Neuronal stem cell (in vitro differentiated cells): ENCODE measurements at regions not wholly inside any gene's neighbourhood (a gene's known extent, or its start where the extent isn't known, plus 50 kb on each side); places are given as distances from the start of the nearest gene placed in this dataset.
"Not testable (repeated sequence)": the region's sequence is repeated elsewhere in the genome, so short reads cannot be mapped to it uniquely, and the experiment has no call there.

ENCODE experiments used
- DNase-seq: peaks from one replicate; pipeline ENCODE4 v3.0.0-alpha.2; 2013; ENCODE audit warnings: low spot score
- H2AFZ ChIP-seq: one replicate; pipeline ENCODE4 v1.6.1; 2013; ENCODE audit warnings: mild to moderate bottlenecking, low read length, inconsistent platforms
- H2AK5ac ChIP-seq: 2 replicates; pipeline ENCODE4 v1.6.1; 2013; ENCODE audit warnings: low read depth, mild to moderate bottlenecking, inconsistent platforms, low read length, moderate library complexity, mixed read lengths
- H2BK120ac ChIP-seq: 2 replicates; pipeline ENCODE4 v1.6.1; 2013; ENCODE audit warnings: low read depth, mild to moderate bottlenecking, inconsistent platforms, low read length, moderate library complexity, mixed read lengths
- H2BK12ac ChIP-seq: one replicate; pipeline ENCODE4 v1.6.1; 2013; ENCODE audit warnings: low read length, inconsistent platforms
- H2BK15ac ChIP-seq: 2 replicates; pipeline ENCODE4 v1.6.1; 2013; ENCODE audit warnings: mild to moderate bottlenecking, low read length, inconsistent platforms, mixed read lengths
- H2BK5ac ChIP-seq: one replicate; pipeline ENCODE4 v1.6.1; 2013; ENCODE audit warnings: inconsistent platforms, mild to moderate bottlenecking, low read length, moderate library complexity
- H3K14ac ChIP-seq: one replicate; pipeline ENCODE4 v1.6.1; 2013; ENCODE audit warnings: low read length, inconsistent platforms
- H3K18ac ChIP-seq: 2 replicates; pipeline ENCODE4 v1.6.1; 2013; ENCODE audit warnings: low read length, inconsistent platforms
- H3K23ac ChIP-seq: 2 replicates; pipeline ENCODE4 v1.6.1; 2013; ENCODE audit warnings: low read depth, mild to moderate bottlenecking, mixed read lengths, low read length, inconsistent platforms; ENCODE audit not compliant: poor library complexity
- H3K27ac ChIP-seq: replicated peaks from 3 replicates; pipeline ENCODE4 v1.5.1; 2013; ENCODE audit warnings: low read length, inconsistent platforms
- H3K27me3 ChIP-seq, 3 experiments: 2 replicates each; pipeline ENCODE4 v1.6.1; 2013; ENCODE audit warnings: low read length in 3 of 3, mild to moderate bottlenecking in 2 of 3, inconsistent platforms in 1 of 3, low read depth in 1 of 3, mixed read lengths in 1 of 3, moderate library complexity in 1 of 3; ENCODE audit not compliant: control insufficient read depth in 3 of 3, insufficient read depth in 3 of 3
- H3K36me3 ChIP-seq, 2 donors: replicated peaks in 1 of 2; 2 replicates each; pipeline ENCODE4 v1.6.1; 2013; ENCODE audit warnings: low read length in 2 of 2; ENCODE audit not compliant: control insufficient read depth in 2 of 2, insufficient read depth in 2 of 2
- H3K4ac ChIP-seq: 2 replicates; pipeline ENCODE4 v1.6.1; 2013; ENCODE audit warnings: inconsistent platforms, mild to moderate bottlenecking, low read length, moderate library complexity
- H3K4me1 ChIP-seq, 2 donors: 1 replicate in 1 of 2; 2 replicates in 1 of 2; pipeline ENCODE4 v1.6.1; 2013; ENCODE audit warnings: low read length in 2 of 2, low read depth in 1 of 2; ENCODE audit not compliant: control insufficient read depth in 2 of 2, insufficient read depth in 1 of 2
- H3K4me2 ChIP-seq: one replicate; pipeline ENCODE4 v1.6.1; 2013; ENCODE audit warnings: mild to moderate bottlenecking, low read length, inconsistent platforms; ENCODE audit not compliant: insufficient read depth, poor library complexity, severe bottlenecking
- H3K4me3 ChIP-seq, 2 donors: 2 replicates each; pipeline ENCODE4 v1.5.1; 2013; ENCODE audit warnings: low read length in 2 of 2, mild to moderate bottlenecking in 2 of 2, inconsistent platforms in 1 of 2, moderate library complexity in 1 of 2
- H3K79me1 ChIP-seq: one replicate; pipeline ENCODE4 v1.6.1; 2013; ENCODE audit warnings: low read depth, mild to moderate bottlenecking, inconsistent platforms, low read length, moderate library complexity
- H3K9ac ChIP-seq: one replicate; pipeline ENCODE4 v1.6.1; 2013; ENCODE audit warnings: mild to moderate bottlenecking, low read depth, low read length, inconsistent platforms; ENCODE audit not compliant: poor library complexity
- H3K9me3 ChIP-seq, 2 donors: replicated peaks in 1 of 2; 2 replicates each; pipeline versions ENCODE3 to v1.6.1; 2013; ENCODE audit warnings: low read length in 2 of 2, mild to moderate bottlenecking in 2 of 2, inconsistent platforms in 1 of 2, low read depth in 1 of 2, mixed read lengths in 1 of 2, moderate library complexity in 1 of 2; ENCODE audit not compliant: control insufficient read depth in 2 of 2, insufficient read depth in 1 of 2
- H4K8ac ChIP-seq: one replicate; pipeline ENCODE4 v1.6.1; 2013; ENCODE audit warnings: low read depth, mild to moderate bottlenecking, inconsistent platforms, low read length, moderate library complexity
- H4K91ac ChIP-seq: one replicate; pipeline ENCODE4 v1.6.1; 2013; ENCODE audit warnings: low read length, low read depth, mild to moderate bottlenecking, inconsistent platforms; ENCODE audit not compliant: poor library complexity
- WGBS, 2 donors: extraction: QIAGEN DNeasy Blood & Tissue Kit; methylation state at CpG; one replicate each; pipeline ENCODE4 v1.1.7; 2013; ENCODE audit warnings: missing lambda C conversion rate in 2 of 2, mixed read lengths in 1 of 2; ENCODE audit not compliant: insufficient read length in 2 of 2, insufficient replicate concordance in 1 of 2; ENCODE audit errors: extremely low coverage in 2 of 2; 5-methylcytosine and 5-hydroxymethylcytosine counted together

- no CpG with 5 or more reads among the region's 8 CpGs for WGBS, 2 donors
- no peak overlapping the region for H2AK5ac ChIP-seq
- H3K79me1 ChIP-seq: peaks cover 2% of the 10 kb centered on the region
- no peak overlapping the region for H2BK5ac ChIP-seq
- no peak overlapping the region for H3K4ac ChIP-seq
- no peak overlapping the region for H3K4me2 ChIP-seq
- no peak overlapping the region for H2BK12ac ChIP-seq
- H4K91ac ChIP-seq: peak overlapping the region; percentile 1
- H3K23ac ChIP-seq: no peak overlapping the region
- H3K14ac ChIP-seq: no peak overlapping the region
- H3K36me3 ChIP-seq: no peaks in the 10 kb centered on the region
- H2BK120ac ChIP-seq: no peak overlapping the region
- H3K27ac ChIP-seq: no peak overlapping the region
- peak overlapping the region; percentile 14 for H3K9ac ChIP-seq
- H3K27me3 ChIP-seq: no peaks in the 10 kb centered on the region
- H3K4me1 ChIP-seq: no peaks in the 10 kb centered on the region
- H2AFZ ChIP-seq: no peak overlapping the region
- DNase-seq: no peak
- H3K4me3 ChIP-seq: peak overlapping the region in 1 of 2 donors; percentile 78
- H2BK15ac ChIP-seq: no peak overlapping the region
- H4K8ac ChIP-seq: no peak overlapping the region
- no peaks in the 10 kb centered on the region for H3K9me3 ChIP-seq
- no peak overlapping the region for H3K18ac ChIP-seq
Observed at GRCh38 chr7:6889252-6889812, 63.3 kb upstream of the CCZ1B start.

GRCh38 chr7:6902097-6902518 is 76.0 kb upstream of the CCZ1B start:
- not testable (repeated sequence) for H2BK12ac ChIP-seq, H3K9ac ChIP-seq, H4K91ac ChIP-seq, H3K4me2 ChIP-seq, H4K8ac ChIP-seq, H2AFZ ChIP-seq, H2BK5ac ChIP-seq, H3K79me1 ChIP-seq, H3K4me1 ChIP-seq, H3K23ac ChIP-seq, H3K27me3 ChIP-seq, H3K18ac ChIP-seq, H3K27ac ChIP-seq, H3K9me3 ChIP-seq, H3K36me3 ChIP-seq, DNase-seq, H2BK15ac ChIP-seq, H3K4me3 ChIP-seq, H2BK120ac ChIP-seq, H2AK5ac ChIP-seq, H3K4ac ChIP-seq, H3K14ac ChIP-seq
- no CpG with 5 or more reads among the region's 4 CpGs for WGBS, 2 donors

- not testable (repeated sequence) for H3K79me1 ChIP-seq, H3K9me3 ChIP-seq, DNase-seq, H3K27ac ChIP-seq, H2BK15ac ChIP-seq, H3K36me3 ChIP-seq, H3K4ac ChIP-seq, H2BK12ac ChIP-seq, H2AK5ac ChIP-seq, H3K18ac ChIP-seq, H3K4me1 ChIP-seq, H3K27me3 ChIP-seq, H3K23ac ChIP-seq, H4K8ac ChIP-seq, H2BK5ac ChIP-seq, H3K4me3 ChIP-seq, H3K9ac ChIP-seq, H4K91ac ChIP-seq, H3K14ac ChIP-seq, H3K4me2 ChIP-seq, H2BK120ac ChIP-seq, H2AFZ ChIP-seq
- WGBS, 2 donors: no CpG with 5 or more reads among the region's 7 CpGs
Observed at GRCh38 chr7:6903289-6903688, 77.2 kb upstream of the CCZ1B start.

- not testable (repeated sequence) for H3K4me2 ChIP-seq, H3K36me3 ChIP-seq, H3K18ac ChIP-seq, H3K79me1 ChIP-seq, H4K8ac ChIP-seq, H2BK120ac ChIP-seq, H3K4me1 ChIP-seq, H3K4me3 ChIP-seq, H2AFZ ChIP-seq, H3K27ac ChIP-seq, H2BK12ac ChIP-seq, H3K4ac ChIP-seq, H3K9me3 ChIP-seq, H3K14ac ChIP-seq, H2BK5ac ChIP-seq, H3K27me3 ChIP-seq, H4K91ac ChIP-seq, DNase-seq, H3K23ac ChIP-seq, H3K9ac ChIP-seq, H2AK5ac ChIP-seq, H2BK15ac ChIP-seq
- no CpG with 5 or more reads among the region's 4 CpGs for WGBS, 2 donors
Observed at GRCh38 chr7:6903792-6904191, 77.7 kb upstream of the CCZ1B start.
